H1 (cell line): ENCODE measurements at regions not wholly inside any gene's neighbourhood (a gene's known extent, or its start where the extent isn't known, plus 50 kb on each side); places are given as distances from the start of the nearest gene placed in this dataset.

Experiments
- CTCF ChIA-PET: fragments of 300-600 bp; sonication (Branson Sonifier 250); formaldehyde crosslinking; loops from one replicate; lab custom pipeline; 2021; ENCODE audit not compliant: partially characterized antibody; lab: Charles Lee
- POLR2A ChIA-PET: fragments of 300-600 bp; sonication (Branson Sonifier 250); formaldehyde crosslinking; loops from one replicate; lab custom pipeline; 2021; ENCODE audit warnings: inconsistent platforms; ENCODE audit not compliant: partially characterized antibody; lab: Charles Lee
- DNase-seq, 2 experiments: peaks; one replicate each; pipeline versions ENCODE4 v3.0.0 to v3.0.0-alpha.2; 2010 to 2022; ENCODE audit warnings: low spot score in 2 of 2, low read depth in 1 of 2, mixed read lengths in 1 of 2
- FAIRE-seq: peaks from 2 replicates; lab custom pipeline; 2011; peaks lifted over from hg19 to GRCh38; lab: Jason Lieb, UNC
- H2AFZ ChIP-seq: 2 replicates; pipeline ENCODE4 v1.8.1; 2012; ENCODE audit warnings: low read length, inconsistent platforms
- H2AK5ac ChIP-seq: 2 replicates; pipeline ENCODE4 v1.6.1; 2013; ENCODE audit warnings: low read depth, low read length
- H2BK120ac ChIP-seq: replicated peaks from 2 replicates; pipeline ENCODE3; 2013; ENCODE audit warnings: low read depth, low read length, inconsistent platforms
- H2BK12ac ChIP-seq: 2 replicates; pipeline ENCODE4 v1.6.1; 2013; ENCODE audit warnings: low read depth, low read length
- H2BK15ac ChIP-seq: 2 replicates; pipeline ENCODE4 v1.6.1; 2013; ENCODE audit warnings: low read length
- H2BK20ac ChIP-seq: 2 replicates; pipeline ENCODE4 v1.6.1; 2013; ENCODE audit warnings: low read length
- H2BK5ac ChIP-seq: 2 replicates; pipeline ENCODE4 v1.6.1; 2013; ENCODE audit warnings: low read depth, low read length
- H3K14ac ChIP-seq: 2 replicates; pipeline ENCODE4 v1.6.1; 2013; ENCODE audit warnings: inconsistent platforms; ENCODE audit not compliant: insufficient read length
- H3K18ac ChIP-seq: 2 replicates; pipeline ENCODE4 v1.6.1; 2013; ENCODE audit warnings: low read length; ENCODE audit errors: extremely low read depth
- H3K23ac ChIP-seq: 2 replicates; pipeline ENCODE4 v1.6.1; 2013; ENCODE audit warnings: inconsistent platforms; ENCODE audit not compliant: insufficient read length
- H3K23me2 ChIP-seq: 2 replicates; pipeline ENCODE4 v1.6.1; 2013; ENCODE audit warnings: low read depth, low read length
- H3K27ac ChIP-seq: 2 replicates; pipeline ENCODE4 v1.6.1; 2011; ENCODE audit warnings: low read depth, low read length, inconsistent platforms
- H3K27me3 ChIP-seq, 4 experiments: replicated peaks in 1 of 4; 1 replicate in 1 of 4; 2 replicates in 3 of 4; pipeline versions ENCODE4 v1.6.1 to v1.8.1; 2011 to 2013; ENCODE audit warnings: low read length in 3 of 4, mild to moderate bottlenecking in 3 of 4, inconsistent platforms in 2 of 4, mixed read lengths in 2 of 4, moderate library complexity in 1 of 4; ENCODE audit not compliant: control insufficient read depth in 3 of 4, insufficient read depth in 3 of 4; ENCODE audit errors: extremely low read depth in 1 of 4
- H3K36me3 ChIP-seq, 4 experiments: 2 replicates each; pipeline versions ENCODE4 v1.6.1 to v1.8.1; 2011 to 2013; ENCODE audit warnings: mild to moderate bottlenecking in 4 of 4, low read length in 3 of 4, moderate library complexity in 2 of 4, control low read depth in 1 of 4, inconsistent platforms in 1 of 4; ENCODE audit not compliant: insufficient read depth in 4 of 4, control insufficient read depth in 2 of 4
- H3K4ac ChIP-seq: replicated peaks from 2 replicates; pipeline ENCODE3; 2013; ENCODE audit warnings: low read length, low read depth, mixed read lengths, inconsistent platforms; ENCODE audit not compliant: insufficient read length
- H3K4me1 ChIP-seq, 4 experiments: replicated peaks in 1 of 4; 1 replicate in 1 of 4; 2 replicates in 3 of 4; pipeline versions ENCODE4 v1.6.1 to v1.8.1; 2011 to 2013; ENCODE audit warnings: low read length in 3 of 4, inconsistent platforms in 2 of 4, mixed read lengths in 1 of 4; ENCODE audit not compliant: insufficient read depth in 4 of 4, control insufficient read depth in 3 of 4
- H3K4me2 ChIP-seq, 2 experiments: 2 replicates each; pipeline versions ENCODE4 v1.6.1 to v1.8.1; 2011 to 2013; ENCODE audit warnings: low read depth in 2 of 2, low read length in 2 of 2, control low read depth in 1 of 2, inconsistent platforms in 1 of 2, mild to moderate bottlenecking in 1 of 2; ENCODE audit not compliant: insufficient read depth in 1 of 2
- H3K4me3 ChIP-seq, 4 experiments: fragments of 200-600, 300-600 bp in 1 of 4; sonication (generic), shearing (Covaris generic), sonication (Bioruptor Twin) in 1 of 4; 2 replicates each; pipeline versions ENCODE4 v1.5.1 to v1.8.1; 2011 to 2016; ENCODE audit warnings: low read length in 4 of 4, low read depth in 3 of 4, control low read depth in 2 of 4, inconsistent platforms in 2 of 4, mild to moderate bottlenecking in 2 of 4, mixed read lengths in 1 of 4, moderate library complexity in 1 of 4; ENCODE audit not compliant: insufficient read depth in 2 of 4; ENCODE audit errors: extremely low read depth in 1 of 4
- H3K56ac ChIP-seq: replicated peaks from 2 replicates; pipeline ENCODE3; 2013; ENCODE audit warnings: low read depth, mild to moderate bottlenecking, mixed read lengths, low read length, inconsistent platforms; ENCODE audit not compliant: insufficient read length
- H3K79me1 ChIP-seq: 2 replicates; pipeline ENCODE4 v1.6.1; 2013; ENCODE audit warnings: low read depth, low read length, control low read depth
- H3K79me2 ChIP-seq, 2 experiments: 2 replicates each; pipeline versions ENCODE4 v1.6.1 to v1.8.1; 2012 to 2013; ENCODE audit warnings: low read length in 2 of 2, mild to moderate bottlenecking in 2 of 2, inconsistent platforms in 1 of 2; ENCODE audit not compliant: insufficient read depth in 2 of 2, control insufficient read depth in 1 of 2
- H3K9ac ChIP-seq, 4 experiments: replicated peaks in 1 of 4; 1 replicate in 1 of 4; 2 replicates in 3 of 4; pipeline versions ENCODE4 v1.6.1 to v1.8.1; 2011 to 2013; ENCODE audit warnings: low read depth in 3 of 4, low read length in 3 of 4, control low read depth in 2 of 4, mild to moderate bottlenecking in 2 of 4, moderate library complexity in 2 of 4, inconsistent platforms in 1 of 4; ENCODE audit errors: extremely low read depth in 1 of 4
- H3K9me3 ChIP-seq, 2 experiments: 2 replicates each; pipeline versions ENCODE4 v1.6.1 to v1.8.1; 2012 to 2013; ENCODE audit warnings: mild to moderate bottlenecking in 2 of 2, moderate library complexity in 2 of 2, control low read depth in 1 of 2, inconsistent platforms in 1 of 2, low read depth in 1 of 2, low read length in 1 of 2, mixed read lengths in 1 of 2; ENCODE audit not compliant: insufficient read depth in 2 of 2
- H4K20me1 ChIP-seq, 2 experiments: replicated peaks in 1 of 2; 2 replicates each; pipeline versions ENCODE3 to v1.8.1; 2011 to 2013; ENCODE audit warnings: inconsistent platforms in 2 of 2, low read length in 2 of 2, mild to moderate bottlenecking in 1 of 2; ENCODE audit not compliant: insufficient read depth in 2 of 2, control insufficient read depth in 1 of 2
- H4K5ac ChIP-seq: 2 replicates; pipeline ENCODE4 v1.6.1; 2013; ENCODE audit warnings: low read length, low read depth, mixed read lengths, inconsistent platforms; ENCODE audit not compliant: insufficient read length
- H4K8ac ChIP-seq: 2 replicates; pipeline ENCODE4 v1.8.0; 2013; ENCODE audit warnings: mild to moderate bottlenecking, moderate library complexity, low read length, inconsistent platforms; ENCODE audit not compliant: insufficient read depth; ENCODE audit errors: extremely low read depth
- H4K91ac ChIP-seq: replicated peaks from 2 replicates; pipeline ENCODE3; 2013; ENCODE audit warnings: low read length, mixed read lengths, inconsistent platforms; ENCODE audit not compliant: insufficient read length
- ATF2 ChIP-seq: IDR thresholded peaks from 2 replicates; pipeline ENCODE4 v1.6.1; 2012; ENCODE audit warnings: low read length, inconsistent platforms
- NANOG ChIP-seq: IDR thresholded peaks from 2 replicates; pipeline ENCODE4 v1.6.1; 2011; ENCODE audit warnings: low read length, low read depth, mild to moderate bottlenecking, inconsistent platforms; ENCODE audit not compliant: insufficient read depth, poor library complexity, severe bottlenecking
- RNF2 ChIP-seq: fragments of 200-900, 300-1000 bp; sonication (generic); IDR thresholded peaks from 2 replicates; pipeline ENCODE4 v1.7.1; 2016; ENCODE audit warnings: borderline replicate concordance, low read depth, mild to moderate bottlenecking, antibody characterized with exemption, low read length; ENCODE audit not compliant: poor library complexity, severe bottlenecking; ENCODE audit errors: missing control alignments
- WGBS, 2 experiments: shearing (Covaris generic) in 1 of 2; methylation state at CpG; one replicate each; pipeline versions ENCODE4 v1.1.6 to v1.1.7; 2013 to 2015; ENCODE audit warnings: low lambda C conversion rate in 2 of 2, mixed read lengths in 2 of 2, inconsistent platforms in 1 of 2, low coverage in 1 of 2, missing lambda C conversion rate in 1 of 2; ENCODE audit not compliant: insufficient replicate concordance in 2 of 2, insufficient coverage in 1 of 2, insufficient read length in 1 of 2; ENCODE audit errors: extremely low coverage in 1 of 2, missing lambda C conversion rate in 1 of 2; 5-methylcytosine and 5-hydroxymethylcytosine counted together

DNA sequence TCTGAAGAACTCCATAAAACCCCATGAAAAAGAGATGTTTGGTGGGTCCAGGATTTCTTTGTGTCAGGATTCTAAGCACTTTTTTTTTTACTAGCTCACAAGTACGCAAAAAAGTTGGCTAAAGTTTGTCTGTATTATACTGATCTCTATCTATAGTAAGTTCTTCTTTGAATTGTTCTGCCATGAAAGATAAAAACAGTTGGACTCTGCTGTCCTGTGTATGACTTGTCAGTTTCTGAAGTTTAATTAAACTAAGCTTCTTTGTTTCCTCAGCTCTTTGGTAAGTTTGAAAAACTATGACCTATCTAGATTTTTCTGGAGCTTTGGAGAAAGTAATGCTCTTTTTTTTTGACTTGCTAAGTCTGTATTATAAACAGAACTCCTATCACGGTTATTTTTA lies 812.2 kb upstream of the LUZP2 start:
- Histone ChIP-seq H3K56ac (no peak overlapping the region), H3K23me2 (no peaks in the 10 kb centered on the region), H3K27me3 (no peaks in the 10 kb centered on the region), H3K23ac (no peak overlapping the region), H4K5ac (no peak overlapping the region), H4K91ac (no peak overlapping the region), H2BK20ac (no peak overlapping the region), H3K9me3 (no peaks in the 10 kb centered on the region), H3K4ac (no peak overlapping the region), H2AK5ac (no peak overlapping the region), H3K4me2 (no peak overlapping the region), H2BK15ac (no peak overlapping the region), H3K79me1 (no peaks in the 10 kb centered on the region), H3K9ac (no peak overlapping the region), H3K4me1 (no peaks in the 10 kb centered on the region), H3K79me2 (no peaks in the 10 kb centered on the region), H4K20me1 (no peaks in the 10 kb centered on the region), H2BK120ac (no peak overlapping the region), H3K4me3 (no peak overlapping the region), H4K8ac (no peak overlapping the region), H3K18ac (no peak overlapping the region), H2BK5ac (no peak overlapping the region), H2AFZ (no peak overlapping the region), H3K27ac (no peak overlapping the region), H2BK12ac (no peak overlapping the region), H3K14ac (no peak overlapping the region), H3K36me3 (no peaks in the 10 kb centered on the region)
- DNase-seq (no peak), FAIRE-seq (no peak)
- 97% methylated on average over 2 of the region's 2 CpGs; no CpG with 5 or more reads in 1 of the 2 experiments for WGBS, 2 experiments
- ChIA-PET CTCF (interaction anchor here (0.6 kb wide), 1 partner anchor 25 kb away, joined by 3 read pairs; no protein-coding TSS in a partner anchor), POLR2A (no interaction called here)
- TF ChIP-seq NANOG, result no peak
- no peak for TF ChIP-seq ATF2
- TF ChIP-seq RNF2, result no peak
